ENCODE measurements at regions not wholly inside any gene's neighbourhood (a gene's known extent, or its start where the extent isn't known, plus 50 kb on each side); places are given as distances from the start of the nearest gene placed in this dataset.

- TF ChIP-seq CTCF (IDR thresholded peaks at IDR 0.05 in 8 of 11, conservative IDR thresholded peaks at IDR 0.05 in 3 of 11) (no peak), POLR2A (IDR thresholded peaks at IDR 0.05) (no peak), POLR2AphosphoS5 (IDR thresholded peaks at IDR 0.05) (no peak)
Observed at GRCh38 chr3:178203165-178203564, 333.1 kb upstream of the KCNMB2 start.

Measured in spleen (tissue), 7 donors.